GM23248 (cell line): ENCODE measurements at regions not wholly inside any gene's neighbourhood (a gene's known extent, or its start where the extent isn't known, plus 50 kb on each side); places are given as distances from the start of the nearest gene placed in this dataset.

ENCODE experiments used
- DNase-seq: peaks from one replicate; pipeline ENCODE4 v3.0.0-alpha.2; 2015
- H2AFZ ChIP-seq: fragments of 200-600 bp; sonication (generic); 2 replicates; pipeline ENCODE4 v1.6.1; 2016; ENCODE audit warnings: antibody characterized with exemption
- H3F3A ChIP-seq: fragments of 200-600 bp; sonication (generic); 2 replicates; pipeline ENCODE4 v1.6.1; 2016; ENCODE audit warnings: mild to moderate bottlenecking, antibody characterized with exemption, mixed run types; ENCODE audit not compliant: insufficient read depth
- H3K27ac ChIP-seq: fragments of 200-600 bp; sonication (generic); 2 replicates; pipeline ENCODE4 v1.5.1; 2016; ENCODE audit warnings: mild to moderate bottlenecking
- H3K27me3 ChIP-seq: fragments of 200-600 bp; sonication (generic); replicated peaks from 2 replicates; pipeline ENCODE4 v1.6.1; 2016; ENCODE audit warnings: mild to moderate bottlenecking; ENCODE audit not compliant: insufficient read depth
- H3K36me3 ChIP-seq: fragments of 200-600 bp; sonication (generic); 2 replicates; pipeline ENCODE4 v1.6.1; 2016; ENCODE audit warnings: low read depth, mild to moderate bottlenecking
- H3K4me1 ChIP-seq: fragments of 200-600 bp; sonication (generic); 2 replicates; pipeline ENCODE4 v1.6.1; 2016; ENCODE audit warnings: mild to moderate bottlenecking; ENCODE audit not compliant: insufficient read depth
- H3K4me2 ChIP-seq: fragments of 200-600 bp; sonication (generic); one replicate; pipeline ENCODE4 v1.6.1; 2016; ENCODE audit warnings: mild to moderate bottlenecking; ENCODE audit not compliant: unreplicated experiment
- H3K4me3 ChIP-seq: fragments of 200-600 bp; sonication (generic); 2 replicates; pipeline ENCODE4 v1.5.1; 2016; ENCODE audit warnings: mild to moderate bottlenecking
- H3K79me2 ChIP-seq: fragments of 200-600 bp; sonication (generic); 2 replicates; pipeline ENCODE4 v1.6.1; 2016; ENCODE audit warnings: mild to moderate bottlenecking; ENCODE audit not compliant: insufficient read depth
- H3K9ac ChIP-seq: fragments of 200-600 bp; sonication (generic); 2 replicates; pipeline ENCODE4 v1.6.1; 2016; ENCODE audit warnings: mild to moderate bottlenecking
- H3K9me2 ChIP-seq: fragments of 200-600 bp; sonication (generic); 2 replicates; pipeline ENCODE4 v1.6.1; 2016; ENCODE audit warnings: mixed run types, mild to moderate bottlenecking, moderate library complexity; ENCODE audit not compliant: insufficient read depth
- H3K9me3 ChIP-seq: fragments of 200-600 bp; sonication (generic); one replicate; pipeline ENCODE4 v1.6.1; 2017; ENCODE audit warnings: low read depth
- H4K20me1 ChIP-seq: fragments of 200-600 bp; sonication (generic); 2 replicates; pipeline ENCODE4 v1.6.0; 2016; ENCODE audit not compliant: insufficient read depth
- EZH2 ChIP-seq: fragments of 200-600 bp; sonication (generic); IDR thresholded peaks from 2 replicates; pipeline ENCODE4 v1.6.1; 2018; ENCODE audit warnings: antibody characterized with exemption, mild to moderate bottlenecking; ENCODE audit not compliant: insufficient read depth, poor library complexity, severe bottlenecking
- EZH2phosphoT487 ChIP-seq: fragments of 200-600 bp; sonication (generic); IDR thresholded peaks from 2 replicates; pipeline ENCODE4 v1.6.1; 2018; ENCODE audit warnings: antibody characterized with exemption, moderate library complexity, mild to moderate bottlenecking, low read depth; ENCODE audit not compliant: insufficient read depth
- WGBS, 2 experiments: methylation state at CpG; one replicate each; pipeline ENCODE4 v1.1.6; 2015 to 2017; ENCODE audit warnings: low lambda C conversion rate in 2 of 2, low coverage in 1 of 2; ENCODE audit errors: missing lambda C conversion rate in 2 of 2; 5-methylcytosine and 5-hydroxymethylcytosine counted together
- in situ Hi-C: fragments of 300-500 bp; cut with MboI; formaldehyde crosslinking; loops from 2 replicates; pipeline ENCODE4 v1.15.0; 2020

- Histone ChIP-seq H3K4me1 (peaks cover 20% of the 10 kb centered on the region), H3K27me3 (no peaks in the 10 kb centered on the region), H3K4me2 (no peak overlapping the region), H3K4me3 (no peak overlapping the region), H3K79me2 (no peaks in the 10 kb centered on the region), H3K9me3 (no peaks in the 10 kb centered on the region), H3K36me3 (no peaks in the 10 kb centered on the region), H3K9ac (no peak overlapping the region), H3K27ac (no peak overlapping the region), H3F3A (peaks cover 22% of the 10 kb centered on the region), H2AFZ (no peak overlapping the region), H4K20me1 (no peaks in the 10 kb centered on the region), H3K9me2 (no peaks in the 10 kb centered on the region)
- WGBS, 2 experiments, result 38 to 48% methylated on average over 1 of the region's 1 CpG
- no peak for TF ChIP-seq EZH2phosphoT487
- TF ChIP-seq EZH2, result no peak
- in situ Hi-C loops, result no loop called here
- DNase-seq, result no peak
Measured at GRCh38 chr7:114787556-114787955, 134.3 kb upstream of the MDFIC start.

GRCh38 chr7:114788706-114789105 is 133.2 kb upstream of the MDFIC start:
- Histone ChIP-seq H3K36me3 (no peaks in the 10 kb centered on the region), H4K20me1 (no peaks in the 10 kb centered on the region), H3K4me3 (no peak overlapping the region), H2AFZ (no peak overlapping the region), H3K79me2 (no peaks in the 10 kb centered on the region), H3F3A (peaks cover 22% of the 10 kb centered on the region), H3K9me3 (no peaks in the 10 kb centered on the region), H3K4me1 (peaks cover 20% of the 10 kb centered on the region), H3K9ac (no peak overlapping the region), H3K4me2 (peak overlapping the region; percentile 23), H3K27me3 (no peaks in the 10 kb centered on the region), H3K9me2 (no peaks in the 10 kb centered on the region), H3K27ac (no peak overlapping the region)
- 95 to 98% methylated on average over 4 of the region's 4 CpGs for WGBS, 2 experiments
- TF ChIP-seq EZH2phosphoT487 (no peak), EZH2 (no peak)
- no peak for DNase-seq
- in situ Hi-C loops, result no loop called here

GRCh38 chr7:114789161-114789560 is 132.7 kb upstream of the MDFIC start:
- Histone ChIP-seq H3K4me1 (peaks cover 20% of the 10 kb centered on the region), H3K9me2 (no peaks in the 10 kb centered on the region), H3K9me3 (no peaks in the 10 kb centered on the region), H3K36me3 (no peaks in the 10 kb centered on the region), H3F3A (peaks cover 22% of the 10 kb centered on the region), H3K4me3 (no peak overlapping the region), H4K20me1 (no peaks in the 10 kb centered on the region), H3K27ac (peak overlapping the region; percentile 60), H2AFZ (no peak overlapping the region), H3K4me2 (peak overlapping the region; percentile 23), H3K9ac (no peak overlapping the region), H3K27me3 (no peaks in the 10 kb centered on the region), H3K79me2 (no peaks in the 10 kb centered on the region)
- in situ Hi-C loops, result no loop called here
- no peak for TF ChIP-seq EZH2
- TF ChIP-seq EZH2phosphoT487, result no peak
- peak; percentile 66 for DNase-seq
- WGBS, 2 experiments, result 20 to 23% methylated on average over 2 of the region's 2 CpGs

GRCh38 chr7:114789871-114790311 is 132.0 kb upstream of the MDFIC start:
- TF ChIP-seq EZH2 (no peak), EZH2phosphoT487 (no peak)
- WGBS, 2 experiments, result 16 to 19% methylated on average over 3 of the region's 3 CpGs
- H3K4me2 ChIP-seq, result peak overlapping the region; percentile 45

GRCh38 chr7:114790521-114790920 is 131.4 kb upstream of the MDFIC start:
- Histone ChIP-seq H3K9me3 (no peaks in the 10 kb centered on the region), H4K20me1 (no peaks in the 10 kb centered on the region), H3K27ac (peak overlapping the region; percentile 60), H2AFZ (no peak overlapping the region), H3K27me3 (no peaks in the 10 kb centered on the region), H3K9me2 (no peaks in the 10 kb centered on the region), H3K4me1 (peaks cover 20% of the 10 kb centered on the region), H3K4me3 (peak overlapping the region; percentile 5; the same call in 1 of the 2 replicates), H3F3A (peaks cover 22% of the 10 kb centered on the region), H3K79me2 (no peaks in the 10 kb centered on the region), H3K36me3 (no peaks in the 10 kb centered on the region), H3K4me2 (peak overlapping the region; percentile 45), H3K9ac (no peak overlapping the region)
- DNase-seq, result peak; percentile 17
- WGBS, 2 experiments, result 0 to 11% methylated on average over 1 of the region's 1 CpG
- in situ Hi-C loops, result no loop called here
- TF ChIP-seq EZH2phosphoT487, result no peak
- TF ChIP-seq EZH2, result no peak

More at GRCh38 chr7:114789871-114790311, 132.0 kb upstream of the MDFIC start:
- Histone ChIP-seq H3K36me3 (no peaks in the 10 kb centered on the region), H3K4me3 (0 out of 2 replicates have a peak overlapping the region, but pooled peaks have one; percentile 5), H3K9ac (no peak overlapping the region), H3K9me3 (no peaks in the 10 kb centered on the region), H2AFZ (no peak overlapping the region), H3K27me3 (no peaks in the 10 kb centered on the region), H4K20me1 (no peaks in the 10 kb centered on the region), H3F3A (peaks cover 22% of the 10 kb centered on the region), H3K79me2 (no peaks in the 10 kb centered on the region), H3K9me2 (no peaks in the 10 kb centered on the region), H3K27ac (peak overlapping the region; percentile 60), H3K4me1 (peaks cover 20% of the 10 kb centered on the region)
- in situ Hi-C loops, result no loop called here
- DNase-seq, result peak; percentile 93
